Liver (tissue), 3 donors: ENCODE measurements at regions not wholly inside any gene's neighbourhood (a gene's known extent, or its start where the extent isn't known, plus 50 kb on each side); places are given as distances from the start of the nearest gene placed in this dataset.

Experiments used
- CTCF ChIP-seq: fragments of 150-350 bp; IDR thresholded peaks from 2 replicates; pipeline ENCODE4 v1.5.1; 2017; ENCODE audit warnings: improper control_type of control experiment, low read depth, low read length; ENCODE audit not compliant: missing input control
- EGR1 ChIP-seq, 2 donors: IDR thresholded peaks; 2 replicates each; pipeline ENCODE4 v1.6.1; 2016 to 2018; ENCODE audit warnings: antibody characterized with exemption in 2 of 2, low read depth in 2 of 2
- FOXA1 ChIP-seq: IDR thresholded peaks from 2 replicates; pipeline ENCODE4 v1.6.1; 2016; ENCODE audit warnings: antibody characterized with exemption
- GABPA ChIP-seq, 2 donors: IDR thresholded peaks in 1 of 2; conservative IDR thresholded peaks in 1 of 2; 2 replicates each; pipeline ENCODE4 v1.6.1; 2016; ENCODE audit warnings: antibody characterized with exemption in 2 of 2, mild to moderate bottlenecking in 1 of 2, moderate library complexity in 1 of 2
- HNF4G ChIP-seq: IDR thresholded peaks from 2 replicates; pipeline ENCODE4 v1.6.1; 2016; ENCODE audit warnings: antibody characterized with exemption
- JUND ChIP-seq, 2 donors: IDR thresholded peaks; 2 replicates each; pipeline ENCODE4 v1.6.1; 2016; ENCODE audit warnings: antibody characterized with exemption in 2 of 2
- RAD21 ChIP-seq, 2 donors: IDR thresholded peaks; 2 replicates each; pipeline ENCODE4 v1.6.1; 2016; ENCODE audit warnings: antibody characterized with exemption in 2 of 2, mild to moderate bottlenecking in 2 of 2
- REST ChIP-seq: IDR thresholded peaks from 2 replicates; pipeline ENCODE4 v1.6.1; 2016; ENCODE audit warnings: antibody characterized with exemption, mild to moderate bottlenecking
- RXRA ChIP-seq, 2 donors: IDR thresholded peaks; 2 replicates each; pipeline ENCODE4 v1.6.1; 2017 to 2018; ENCODE audit warnings: antibody characterized with exemption in 2 of 2, mild to moderate bottlenecking in 1 of 2
- SP1 ChIP-seq: IDR thresholded peaks from 2 replicates; pipeline ENCODE4 v1.6.1; 2018; ENCODE audit warnings: antibody characterized with exemption, mild to moderate bottlenecking
- TAF1 ChIP-seq: conservative IDR thresholded peaks from 2 replicates; pipeline ENCODE4 v1.6.1; 2016; ENCODE audit warnings: antibody characterized with exemption, mild to moderate bottlenecking
- YY1 ChIP-seq: IDR thresholded peaks from 2 replicates; pipeline ENCODE4 v1.6.1; 2016; ENCODE audit warnings: antibody characterized with exemption, mild to moderate bottlenecking
- ZBTB33 ChIP-seq: IDR thresholded peaks from 2 replicates; pipeline ENCODE4 v1.6.1; 2016; ENCODE audit warnings: antibody characterized with exemption
- TF ChIP-seq, protein P1 (sequence below): IDR thresholded peaks from 2 replicates; pipeline ENCODE4 v1.6.1; 2016; ENCODE audit warnings: antibody characterized with exemption
- donor health status: healthy.
- donor health status: healthy.

GRCh38 chr12:126668538-126668937 is 1598.4 kb upstream of the TMEM132C start:
- no peak for TF ChIP-seq CTCF
- TF ChIP-seq HNF4G: no peak
- TF ChIP-seq RAD21 (IDR thresholded peaks at IDR 0.05): no peak
- TF ChIP-seq, protein P1, sequence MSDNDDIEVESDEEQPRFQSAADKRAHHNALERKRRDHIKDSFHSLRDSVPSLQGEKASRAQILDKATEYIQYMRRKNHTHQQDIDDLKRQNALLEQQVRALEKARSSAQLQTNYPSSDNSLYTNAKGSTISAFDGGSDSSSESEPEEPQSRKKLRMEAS: no peak
- no peak for TF ChIP-seq TAF1
- no peak for TF ChIP-seq FOXA1
- TF ChIP-seq ZBTB33: no peak
- TF ChIP-seq REST: no peak
- no peak for TF ChIP-seq SP1
- no peak for TF ChIP-seq JUND (IDR thresholded peaks at IDR 0.05)
- no peak for TF ChIP-seq EGR1 (IDR thresholded peaks at IDR 0.05; ENCODE audit: low read depth in 2 of 2)
- no peak for TF ChIP-seq YY1
- TF ChIP-seq RXRA (IDR thresholded peaks at IDR 0.05): no peak
- no peak for TF ChIP-seq GABPA (IDR thresholded peaks at IDR 0.05 in 1 of 2, conservative IDR thresholded peaks at IDR 0.05 in 1 of 2)
